HCT116 (cell line): ENCODE measurements at regions not wholly inside any gene's neighbourhood (a gene's known extent, or its start where the extent isn't known, plus 50 kb on each side); places are given as distances from the start of the nearest gene placed in this dataset.

Experiments used
- ATAC-seq: fragments of 200-7000 bp; cut with Tn5 transposase; 2 replicates; pipeline ENCODE4 v1.9.1; 2020; ENCODE audit warnings: mild to moderate bottlenecking, moderate library complexity
- BruUV-seq: library from RNA; stranded (reverse); fragments of 400-500 nt; replicated peaks from 2 replicates; lab custom pipeline; 2021; lab: Mats Ljungman, UMichigan
- CTCF ChIA-PET: fragments of 300-600 bp; sonication (Branson Sonifier 250); formaldehyde crosslinking; loops from one replicate; lab custom pipeline; 2021; ENCODE audit warnings: antibody characterized with exemption; lab: Charles Lee
- POLR2A ChIA-PET: fragments of 300-600, 350-600 bp; sonication (Branson Sonifier 250); formaldehyde crosslinking; loops from one replicate; lab custom pipeline; 2021; ENCODE audit warnings: antibody characterized with exemption; lab: Charles Lee
- RAD21 ChIA-PET, 2 experiments: fragments of 300-600 bp; sonication (Branson Sonifier 250); formaldehyde crosslinking; loops; one replicate each; lab custom pipeline; 2023; ENCODE audit warnings: low total read pairs in 2 of 2; ENCODE audit not compliant: uncharacterized antibody in 2 of 2, unreplicated experiment in 2 of 2, low non-redundant PET in 1 of 2; lab: Charles Lee
- DNase-seq: peaks from one replicate; pipeline ENCODE4 v3.0.0-alpha.2; 2010; ENCODE audit warnings: low read depth, low spot score
- H2AFZ ChIP-seq: fragments of 200-600 bp; shearing (Covaris generic), sonication (generic); 2 replicates; pipeline ENCODE4 v1.6.1; 2017; ENCODE audit warnings: low read depth, mixed run types, mixed read lengths, antibody characterized with exemption, low read length; ENCODE audit not compliant: poor library complexity, severe bottlenecking
- H3K27ac ChIP-seq: 2 replicates; pipeline ENCODE4 v1.5.1; 2012; ENCODE audit warnings: low read depth, low read length
- H3K27me3 ChIP-seq: fragments of 200-600 bp; sonication (generic); 2 replicates; pipeline ENCODE4 v1.6.1; 2016; ENCODE audit warnings: mixed run types, low read length, mixed read lengths; ENCODE audit not compliant: insufficient read depth
- H3K36me3 ChIP-seq, 2 experiments: fragments of 200-500 bp in 1 of 2; fragments of 200-600 bp in 1 of 2; sonication (Bioruptor generic) in 1 of 2; sonication (generic) in 1 of 2; 2 replicates each; pipeline versions ENCODE4 v1.5.1 to v1.6.1; 2014 to 2016; ENCODE audit warnings: low read length in 2 of 2, inconsistent platforms in 1 of 2, mixed read lengths in 1 of 2, mixed run types in 1 of 2; ENCODE audit not compliant: insufficient read depth in 2 of 2, control insufficient read depth in 1 of 2
- H3K4me1 ChIP-seq, 2 experiments: fragments of 200-600 bp in 1 of 2; sonication (generic) in 1 of 2; 2 replicates each; pipeline versions ENCODE4 v1.5.1 to v1.6.1; 2012 to 2017; ENCODE audit warnings: low read length in 2 of 2, inconsistent platforms in 1 of 2, mild to moderate bottlenecking in 1 of 2, mixed read lengths in 1 of 2, mixed run types in 1 of 2, moderate library complexity in 1 of 2; ENCODE audit not compliant: insufficient read depth in 2 of 2, control insufficient read depth in 1 of 2
- H3K4me2 ChIP-seq: fragments of 200-600 bp; sonication (generic); 2 replicates; pipeline ENCODE4 v1.6.1; 2017; ENCODE audit warnings: mixed run types, low read length, mixed read lengths
- H3K4me3 ChIP-seq, 2 experiments: fragments of 200-600 bp in 1 of 2; sonication (generic) in 1 of 2; replicated peaks in 1 of 2; 2 replicates each; pipeline ENCODE4 v1.5.1; 2011 to 2016; ENCODE audit warnings: low read length in 2 of 2, control low read depth in 1 of 2, low read depth in 1 of 2, mild to moderate bottlenecking in 1 of 2, mixed read lengths in 1 of 2, mixed run types in 1 of 2
- H3K79me2 ChIP-seq: fragments of 200-600 bp; sonication (generic); 2 replicates; pipeline ENCODE4 v1.6.1; 2017; ENCODE audit warnings: mild to moderate bottlenecking, mixed run types, low read length, moderate library complexity, mixed read lengths; ENCODE audit not compliant: insufficient read depth
- H3K9ac ChIP-seq: fragments of 200-600 bp; sonication (generic); 2 replicates; pipeline ENCODE4 v1.6.1; 2016; ENCODE audit warnings: low read length, mixed read lengths
- H3K9me2 ChIP-seq: fragments of 200-600 bp; sonication (generic), shearing (Covaris generic); 2 replicates; pipeline ENCODE4 v1.6.1; 2017; ENCODE audit warnings: mixed run types, mild to moderate bottlenecking, moderate library complexity; ENCODE audit not compliant: insufficient read depth
- H3K9me3 ChIP-seq, 2 experiments: fragments of 200-500 bp in 1 of 2; fragments of 200-600 bp in 1 of 2; sonication (Bioruptor generic) in 1 of 2; sonication (generic) in 1 of 2; 2 replicates each; pipeline ENCODE4 v1.6.1; 2014 to 2017; ENCODE audit warnings: low read length in 2 of 2, mixed read lengths in 2 of 2, inconsistent platforms in 1 of 2, low read depth in 1 of 2, mild to moderate bottlenecking in 1 of 2, mixed run types in 1 of 2, moderate library complexity in 1 of 2; ENCODE audit not compliant: control insufficient read depth in 1 of 2, insufficient read depth in 1 of 2
- H4K20me1 ChIP-seq: fragments of 200-600 bp; sonication (generic), shearing (Covaris generic); 2 replicates; pipeline ENCODE4 v1.6.1; 2017; ENCODE audit warnings: mixed run types, mild to moderate bottlenecking, moderate library complexity; ENCODE audit not compliant: insufficient read depth
- CBX3 ChIP-seq: IDR thresholded peaks from 2 replicates; pipeline ENCODE4 v1.6.1; 2012; ENCODE audit warnings: low read depth
- EGR1 ChIP-seq: IDR thresholded peaks from 2 replicates; pipeline ENCODE4 v1.6.1; 2012; ENCODE audit warnings: low read depth
- EZH2phosphoT487 ChIP-seq: fragments of 200-600 bp; IDR thresholded peaks from 2 replicates; pipeline ENCODE4 v1.6.1; 2018; ENCODE audit warnings: antibody characterized with exemption, borderline replicate concordance
- MAX ChIP-seq: IDR thresholded peaks from 2 replicates; pipeline ENCODE4 v1.6.1; 2012
- POLR2AphosphoS5 ChIP-seq: IDR thresholded peaks from 2 replicates; pipeline ENCODE4 v1.6.1; 2011; ENCODE audit warnings: mild to moderate bottlenecking, low read depth, low read length, moderate library complexity
- RAD21 ChIP-seq: IDR thresholded peaks from 2 replicates; pipeline ENCODE4 v1.6.1; 2012; ENCODE audit warnings: low read depth, mild to moderate bottlenecking
- SIN3A ChIP-seq: IDR thresholded peaks from 2 replicates; pipeline ENCODE4 v1.6.1; 2012; ENCODE audit warnings: low read depth
- SRF ChIP-seq: IDR thresholded peaks from 2 replicates; pipeline ENCODE4 v1.6.1; 2012; ENCODE audit warnings: low read depth
- TCF7L2 ChIP-seq: IDR thresholded peaks from 2 replicates; pipeline ENCODE4 v1.7.0; 2011; ENCODE audit warnings: borderline replicate concordance, inconsistent platforms; ENCODE audit not compliant: insufficient read depth, insufficient read length; ENCODE audit errors: extremely low read depth
- ZNF274 ChIP-seq: fragments of 200-500 bp; sonication (Bioruptor generic); IDR thresholded peaks from 2 replicates; pipeline ENCODE4 v1.6.1; 2014; ENCODE audit warnings: mild to moderate bottlenecking, low read depth, low read length, inconsistent platforms
- intact Hi-C: fragments of 100-400 bp; cut with micrococcal nuclease; formaldehyde crosslinking; loops from 2 replicates; pipeline ENCODE4 v1.10.0; 2022

GRCh38 chr10:130647341-130647740 lies 511.1 kb downstream of the GLRX3 start:
- no peak for ATAC-seq
- H2AFZ ChIP-seq = no peak overlapping the region

GRCh38 chr10:130648807-130649206 lies 512.6 kb downstream of the GLRX3 start:
- Histone ChIP-seq H3K9me2 (no peaks in the 10 kb centered on the region), H3K79me2 (no peaks in the 10 kb centered on the region), H2AFZ (no peak overlapping the region), H3K27me3 (no peaks in the 10 kb centered on the region), H4K20me1 (no peaks in the 10 kb centered on the region), H3K4me3 (no peak overlapping the region), H3K36me3 (no peaks in the 10 kb centered on the region), H3K4me1 (no peaks in the 10 kb centered on the region), H3K4me2 (no peak overlapping the region), H3K9ac (no peak overlapping the region)
- no peak for DNase-seq
- RAD21 ChIA-PET = no interaction called here
- CTCF ChIA-PET = no interaction called here
- TF ChIP-seq MAX = no peak
- TF ChIP-seq EZH2phosphoT487 = no peak
- TF ChIP-seq POLR2AphosphoS5 = no peak
- no peak for TF ChIP-seq SIN3A
- no peak for TF ChIP-seq TCF7L2
- TF ChIP-seq, all 23 proteins: peak for 0
- BruUV-seq = no TSS peak
- ATAC-seq = no peak
- intact Hi-C loops = no loop called here
- Histone ChIP-seq H3K9me3 (no peaks in the 10 kb centered on the region), H3K27ac (no peak overlapping the region)
- POLR2A ChIA-PET = no interaction called here

More at GRCh38 chr10:130647341-130647740, 511.1 kb downstream of the GLRX3 start:
- Histone ChIP-seq H4K20me1 (no peaks in the 10 kb centered on the region), H3K36me3 (no peaks in the 10 kb centered on the region), H3K79me2 (no peaks in the 10 kb centered on the region), H3K9ac (no peak overlapping the region), H3K4me3 (no peak overlapping the region), H3K9me2 (no peaks in the 10 kb centered on the region), H3K4me2 (no peak overlapping the region), H3K27ac (no peak overlapping the region), H3K27me3 (no peaks in the 10 kb centered on the region), H3K4me1 (no peaks in the 10 kb centered on the region), H3K9me3 (no peaks in the 10 kb centered on the region)
- CTCF ChIA-PET = no interaction called here
- RAD21 ChIA-PET = no interaction called here
- POLR2A ChIA-PET = no interaction called here
- TF ChIP-seq EGR1 (no peak), ZNF274 (no peak), EZH2phosphoT487 (no peak), CBX3 (no peak), SRF (no peak), RAD21 (no peak)
- DNase-seq = no peak
- no TSS peak for BruUV-seq
- intact Hi-C loops = no loop called here
